ENCODE measurements at regions not wholly inside any gene's neighbourhood (a gene's known extent, or its start where the extent isn't known, plus 50 kb on each side); places are given as distances from the start of the nearest gene placed in this dataset.
"Not testable (repeated sequence)": the region's sequence is repeated elsewhere in the genome, so short reads cannot be mapped to it uniquely, and the experiment has no call there.

GRCh38 chr2:180553094-180553715, 427.2 kb upstream of the UBE2E3 start:
- H3K4me1 ChIP-seq (ENCODE audit: control insufficient read depth in 1 of 2, extremely low read depth in 1 of 2, insufficient read depth in 2 of 2, low read length in 2 of 2), result no peaks in the 10 kb centered on the region
- Mint-ChIP-seq H3K4me1 (no peaks in the 10 kb centered on the region), H3K9me3 (peaks cover 0 to 4% (median 0%) of the 10 kb centered on the region in 3 donors), H3K27ac (no peak overlapping the region), H3K36me3 (no peaks in the 10 kb centered on the region), H3K27me3 (no peaks in the 10 kb centered on the region), H3K4me3 (no peak overlapping the region)
- H3K4me3 ChIP-seq (ENCODE audit: control insufficient read depth in 1 of 2, extremely low read depth in 1 of 2, low read length in 1 of 2), result no peak overlapping the region
- H3K36me3 ChIP-seq (ENCODE audit: control insufficient read depth in 2 of 2, extremely low read depth in 1 of 2, insufficient read depth in 1 of 2, low read length in 1 of 2), result no peaks in the 10 kb centered on the region
- no peaks in the 10 kb centered on the region for H3K9me3 ChIP-seq
- ATAC-seq (replicated peaks in 1 of 4), result no peak
- POLR2A ChIA-PET, result no interaction called here
- peaks cover 0 to 9% of the 10 kb centered on the region in 2 experiments for H3K27me3 ChIP-seq (replicated peaks in 1 of 2; ENCODE audit: control insufficient read depth in 2 of 2, extremely low read depth in 1 of 2, insufficient read depth in 2 of 2, low read length in 1 of 2)
- H3K27ac ChIP-seq (ENCODE audit: low read length), result no peak overlapping the region
- CTCF ChIA-PET, result no interaction called here
- DNase-seq, result no peak

- H3K4me3 Mint-ChIP-seq, result no peak overlapping the region
- ATAC-seq (replicated peaks in 1 of 4) (no peak), DNase-seq (no peak)
- no peaks in the 10 kb centered on the region for H3K36me3 Mint-ChIP-seq
- no peak overlapping the region for H3K4me3 ChIP-seq (ENCODE audit: control insufficient read depth in 1 of 2, extremely low read depth in 1 of 2, low read length in 1 of 2)
- H3K36me3 ChIP-seq (ENCODE audit: control insufficient read depth in 2 of 2, extremely low read depth in 1 of 2, insufficient read depth in 1 of 2, low read length in 1 of 2), result no peaks in the 10 kb centered on the region
- no peaks in the 10 kb centered on the region for H3K9me3 ChIP-seq
- CTCF ChIA-PET, result no interaction called here
- no peaks in the 10 kb centered on the region for H3K4me1 ChIP-seq (ENCODE audit: control insufficient read depth in 1 of 2, extremely low read depth in 1 of 2, insufficient read depth in 2 of 2, low read length in 2 of 2)
- peaks cover 0 to 4% (median 3%) of the 10 kb centered on the region in 3 donors for H3K9me3 Mint-ChIP-seq
- POLR2A ChIA-PET, result no interaction called here
- H3K27me3 Mint-ChIP-seq, result peaks cover 0 to 4% of the 10 kb centered on the region in 2 donors
- no peaks in the 10 kb centered on the region for H3K4me1 Mint-ChIP-seq
- H3K27me3 ChIP-seq (replicated peaks in 1 of 2; ENCODE audit: control insufficient read depth in 2 of 2, extremely low read depth in 1 of 2, insufficient read depth in 2 of 2, low read length in 1 of 2), result no peaks in the 10 kb centered on the region
- no peak overlapping the region for H3K27ac ChIP-seq (ENCODE audit: low read length)
- H3K27ac Mint-ChIP-seq, result no peak overlapping the region
Observed at GRCh38 chr2:180542511-180542910, 437.9 kb upstream of the UBE2E3 start.

GRCh38 chr2:180540761-180541160, 439.6 kb upstream of the UBE2E3 start:
- H3K27me3 Mint-ChIP-seq, result peaks cover 0 to 3% of the 10 kb centered on the region in 2 donors
- no peak overlapping the region for H3K4me3 Mint-ChIP-seq
- no peak overlapping the region for H3K27ac ChIP-seq (ENCODE audit: low read length)
- H3K27me3 ChIP-seq (replicated peaks in 1 of 2; ENCODE audit: control insufficient read depth in 2 of 2, extremely low read depth in 1 of 2, insufficient read depth in 2 of 2, low read length in 1 of 2), result no peaks in the 10 kb centered on the region
- H3K27ac Mint-ChIP-seq, result no peak overlapping the region
- no peaks in the 10 kb centered on the region for H3K9me3 ChIP-seq
- ATAC-seq (replicated peaks in 1 of 4), result no peak
- 95% methylated on average over 3 of the region's 8 CpGs for WGBS (ENCODE audit: insufficient coverage)
- ChIA-PET CTCF (interaction anchor here in 1 of 2 donors (0.6 kb wide), 1 partner anchor 41 kb away, joined by 3 read pairs; no protein-coding TSS in a partner anchor), POLR2A (no interaction called here)
- no peak for DNase-seq
- H3K4me1 ChIP-seq (ENCODE audit: control insufficient read depth in 1 of 2, extremely low read depth in 1 of 2, insufficient read depth in 2 of 2, low read length in 2 of 2), result no peaks in the 10 kb centered on the region
- H3K36me3 ChIP-seq (ENCODE audit: control insufficient read depth in 2 of 2, extremely low read depth in 1 of 2, insufficient read depth in 1 of 2, low read length in 1 of 2), result no peaks in the 10 kb centered on the region
- no peaks in the 10 kb centered on the region for H3K4me1 Mint-ChIP-seq
- H3K36me3 Mint-ChIP-seq, result no peaks in the 10 kb centered on the region
- no peak overlapping the region for H3K4me3 ChIP-seq (ENCODE audit: control insufficient read depth in 1 of 2, extremely low read depth in 1 of 2, low read length in 1 of 2)
- no peaks in the 10 kb centered on the region for H3K9me3 Mint-ChIP-seq

DNA sequence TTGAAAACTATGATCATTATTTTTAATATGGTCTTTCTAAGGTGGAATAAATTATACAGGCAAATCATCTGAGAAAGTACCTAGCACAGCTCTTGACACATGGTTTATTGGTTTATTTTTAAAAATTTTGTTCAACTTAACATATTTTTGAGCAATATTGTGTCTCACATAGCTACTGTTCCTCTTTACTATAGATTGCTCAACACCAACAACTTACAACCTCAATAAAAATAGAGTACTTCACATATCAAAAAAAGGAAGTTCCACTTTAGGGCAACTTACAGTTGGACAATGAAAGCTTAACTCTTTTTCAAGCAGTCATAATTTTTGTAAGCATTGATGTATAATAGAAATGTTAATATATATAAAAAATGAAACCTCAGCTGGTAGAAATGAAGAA, 440.9 kb upstream of the UBE2E3 start:
- ATAC-seq (replicated peaks in 1 of 4), result no peak
- no peak overlapping the region for H3K4me3 Mint-ChIP-seq
- ChIA-PET CTCF (no interaction called here), POLR2A (interaction anchor here in 1 of 2 donors (0.5 kb wide), 1 partner anchor 1813 kb away, joined by 5 read pairs; no protein-coding TSS in a partner anchor)
- Histone ChIP-seq H3K4me1 (ENCODE audit: control insufficient read depth in 1 of 2, extremely low read depth in 1 of 2, insufficient read depth in 2 of 2, low read length in 2 of 2) (no peaks in the 10 kb centered on the region), H3K4me3 (ENCODE audit: control insufficient read depth in 1 of 2, extremely low read depth in 1 of 2, low read length in 1 of 2) (no peak overlapping the region), H3K9me3 (no peaks in the 10 kb centered on the region), H3K27ac (ENCODE audit: low read length) (no peak overlapping the region), H3K36me3 (ENCODE audit: control insufficient read depth in 2 of 2, extremely low read depth in 1 of 2, insufficient read depth in 1 of 2, low read length in 1 of 2) (no peaks in the 10 kb centered on the region), H3K27me3 (replicated peaks in 1 of 2; ENCODE audit: control insufficient read depth in 2 of 2, extremely low read depth in 1 of 2, insufficient read depth in 2 of 2, low read length in 1 of 2) (no peaks in the 10 kb centered on the region)
- H3K27me3 Mint-ChIP-seq, result peaks cover 0 to 3% of the 10 kb centered on the region in 2 donors
- no peaks in the 10 kb centered on the region for H3K9me3 Mint-ChIP-seq
- no peaks in the 10 kb centered on the region for H3K4me1 Mint-ChIP-seq
- H3K36me3 Mint-ChIP-seq, result no peaks in the 10 kb centered on the region
- no peak for DNase-seq
- no peak overlapping the region for H3K27ac Mint-ChIP-seq

GRCh38 chr2:180535289-180535688, 445.1 kb upstream of the UBE2E3 start:
- no peaks in the 10 kb centered on the region for H3K9me3 ChIP-seq
- no peak overlapping the region for H3K4me3 ChIP-seq (ENCODE audit: control insufficient read depth in 1 of 2, extremely low read depth in 1 of 2, low read length in 1 of 2)
- Mint-ChIP-seq H3K4me1 (no peaks in the 10 kb centered on the region), H3K36me3 (no peaks in the 10 kb centered on the region), H3K4me3 (no peak overlapping the region), H3K27me3 (peaks cover 0 to 9% of the 10 kb centered on the region in 2 donors), H3K27ac (no peak overlapping the region), H3K9me3 (no peaks in the 10 kb centered on the region)
- H3K27ac ChIP-seq (ENCODE audit: low read length), result no peak overlapping the region
- no peaks in the 10 kb centered on the region for H3K4me1 ChIP-seq (ENCODE audit: control insufficient read depth in 1 of 2, extremely low read depth in 1 of 2, insufficient read depth in 2 of 2, low read length in 2 of 2)
- ATAC-seq (replicated peaks in 1 of 4), result no peak
- no peaks in the 10 kb centered on the region for H3K36me3 ChIP-seq (ENCODE audit: control insufficient read depth in 2 of 2, extremely low read depth in 1 of 2, insufficient read depth in 1 of 2, low read length in 1 of 2)
- DNase-seq, result no peak
- CTCF ChIA-PET, result no interaction called here
- no CpG with 5 or more reads among the region's 1 CpG for WGBS (ENCODE audit: insufficient coverage)
- POLR2A ChIA-PET, result interaction anchor here in 1 of 2 donors (0.6 kb wide), 1 partner anchor 30 kb away, joined by 4 read pairs; no protein-coding TSS in a partner anchor
- peaks cover 0 to 3% of the 10 kb centered on the region in 2 experiments for H3K27me3 ChIP-seq (replicated peaks in 1 of 2; ENCODE audit: control insufficient read depth in 2 of 2, extremely low read depth in 1 of 2, insufficient read depth in 2 of 2, low read length in 1 of 2)

DNA sequence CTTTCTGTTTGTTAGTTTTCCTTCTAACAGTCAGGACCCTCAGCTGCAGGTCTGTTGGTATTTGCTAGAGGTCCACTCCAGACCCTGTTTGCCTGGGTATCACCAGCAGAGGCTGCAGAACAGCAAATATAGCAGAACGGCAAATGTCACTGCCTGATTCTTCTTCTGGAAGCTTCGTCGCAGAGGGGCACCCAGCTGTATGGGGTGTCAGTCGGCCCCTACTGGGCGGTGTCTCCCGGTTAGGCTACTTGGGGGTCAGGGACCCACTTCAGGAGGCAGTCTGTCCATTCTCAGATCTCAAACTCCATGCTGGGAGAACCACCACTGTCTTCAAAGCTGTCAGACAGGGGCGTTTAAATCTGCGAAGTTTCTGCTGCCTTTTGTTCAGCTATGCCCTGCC, 448.6 kb upstream of the UBE2E3 start:
- H3K4me3 ChIP-seq (ENCODE audit: control insufficient read depth in 1 of 2, extremely low read depth in 1 of 2, low read length in 1 of 2); CTCF ChIA-PET; H3K27ac Mint-ChIP-seq; H3K9me3 Mint-ChIP-seq; DNase-seq; H3K36me3 Mint-ChIP-seq; H3K4me3 Mint-ChIP-seq; H3K36me3 ChIP-seq (ENCODE audit: control insufficient read depth in 2 of 2, extremely low read depth in 1 of 2, insufficient read depth in 1 of 2, low read length in 1 of 2); H3K27me3 ChIP-seq (replicated peaks in 1 of 2; ENCODE audit: control insufficient read depth in 2 of 2, extremely low read depth in 1 of 2, insufficient read depth in 2 of 2, low read length in 1 of 2); H3K9me3 ChIP-seq; ATAC-seq (replicated peaks in 1 of 4); H3K27ac ChIP-seq (ENCODE audit: low read length); H3K4me1 Mint-ChIP-seq; POLR2A ChIA-PET; H3K4me1 ChIP-seq (ENCODE audit: control insufficient read depth in 1 of 2, extremely low read depth in 1 of 2, insufficient read depth in 2 of 2, low read length in 2 of 2); H3K27me3 Mint-ChIP-seq: not testable (repeated sequence)
- WGBS (ENCODE audit: insufficient coverage), result 89% methylated on average over 8 of the region's 8 CpGs

GRCh38 chr2:180524499-180524898, 455.9 kb upstream of the UBE2E3 start:
- H3K4me3 ChIP-seq (ENCODE audit: control insufficient read depth in 1 of 2, extremely low read depth in 1 of 2, low read length in 1 of 2), result no peak overlapping the region
- ATAC-seq (replicated peaks in 1 of 4) (no peak), DNase-seq (no peak)
- WGBS (ENCODE audit: insufficient coverage), result 54% methylated on average over 2 of the region's 2 CpGs
- no peaks in the 10 kb centered on the region for H3K9me3 ChIP-seq
- Mint-ChIP-seq H3K36me3 (no peaks in the 10 kb centered on the region), H3K9me3 (peaks cover 0 to 5% (median 0%) of the 10 kb centered on the region in 3 donors), H3K4me1 (no peaks in the 10 kb centered on the region), H3K27ac (no peak overlapping the region), H3K4me3 (no peak overlapping the region), H3K27me3 (no peaks in the 10 kb centered on the region)
- no peak overlapping the region for H3K27ac ChIP-seq (ENCODE audit: low read length)
- H3K36me3 ChIP-seq (ENCODE audit: control insufficient read depth in 2 of 2, extremely low read depth in 1 of 2, insufficient read depth in 1 of 2, low read length in 1 of 2), result no peaks in the 10 kb centered on the region
- CTCF ChIA-PET, result no interaction called here
- no peaks in the 10 kb centered on the region for H3K27me3 ChIP-seq (replicated peaks in 1 of 2; ENCODE audit: control insufficient read depth in 2 of 2, extremely low read depth in 1 of 2, insufficient read depth in 2 of 2, low read length in 1 of 2)
- no peaks in the 10 kb centered on the region for H3K4me1 ChIP-seq (ENCODE audit: control insufficient read depth in 1 of 2, extremely low read depth in 1 of 2, insufficient read depth in 2 of 2, low read length in 2 of 2)
- POLR2A ChIA-PET, result no interaction called here
